Keratinocyte (primary cell): ENCODE measurements at regions not wholly inside any gene's neighbourhood (a gene's known extent, or its start where the extent isn't known, plus 50 kb on each side); places are given as distances from the start of the nearest gene placed in this dataset.

ENCODE experiments used
- CTCF ChIP-seq, 3 experiments: IDR thresholded peaks in 1 of 3; conservative IDR thresholded peaks in 1 of 3; optimal IDR thresholded peaks in 1 of 3; 2 replicates in 2 of 3; 3 replicates in 1 of 3; pipeline versions ENCODE3 to v1.5.1; 2011; ENCODE audit warnings: low read length in 3 of 3, mild to moderate bottlenecking in 3 of 3, moderate library complexity in 2 of 3, control low read depth in 1 of 3, inconsistent platforms in 1 of 3; ENCODE audit not compliant: insufficient read depth in 2 of 3; ENCODE audit errors: extremely low read depth in 1 of 3
- EZH2 ChIP-seq: IDR thresholded peaks from one replicate; pipeline ENCODE4 v1.6.1; 2012; ENCODE audit warnings: inconsistent platforms, mild to moderate bottlenecking, low read length, moderate library complexity

GRCh38 chr10:76735866-76736265 is 901.7 kb downstream of the KCNMA1 start:
- TF ChIP-seq CTCF (optimal IDR thresholded peaks at IDR 0.05 in 1 of 3, IDR thresholded peaks at IDR 0.05 in 1 of 3, conservative IDR thresholded peaks at IDR 0.05 in 1 of 3; ENCODE audit: extremely low read depth in 1 of 3, insufficient read depth in 2 of 3, low read length in 3 of 3), result no peak
- no peak for TF ChIP-seq EZH2
